Endothelial cell (in vitro differentiated cells): ENCODE measurements at regions not wholly inside any gene's neighbourhood (a gene's known extent, or its start where the extent isn't known, plus 50 kb on each side); places are given as distances from the start of the nearest gene placed in this dataset.
"Not testable (repeated sequence)": the region's sequence is repeated elsewhere in the genome, so short reads cannot be mapped to it uniquely, and the experiment has no call there.

ENCODE experiments used
- DNase-seq: peaks from one replicate; pipeline ENCODE4 v3.0.0; 2021; ENCODE audit warnings: low spot score
- H3K27ac Mint-ChIP-seq: one replicate; pipeline ENCODE4 v1.8.0; 2021; ENCODE audit warnings: mixed read lengths, inconsistent platforms; ENCODE audit not compliant: unreplicated experiment
- H3K27me3 Mint-ChIP-seq: one replicate; pipeline ENCODE4 v1.8.0; 2021; ENCODE audit warnings: mild to moderate bottlenecking, moderate library complexity, mixed read lengths, inconsistent platforms; ENCODE audit not compliant: unreplicated experiment
- H3K36me3 Mint-ChIP-seq: one replicate; pipeline ENCODE4 v1.8.0; 2021; ENCODE audit warnings: mild to moderate bottlenecking, low read depth, mixed read lengths, inconsistent platforms; ENCODE audit not compliant: unreplicated experiment
- H3K4me1 Mint-ChIP-seq: one replicate; pipeline ENCODE4 v1.8.0; 2021; ENCODE audit warnings: mild to moderate bottlenecking, mixed read lengths, inconsistent platforms; ENCODE audit not compliant: unreplicated experiment
- H3K4me3 Mint-ChIP-seq: one replicate; pipeline ENCODE4 v1.8.0; 2021; ENCODE audit warnings: mild to moderate bottlenecking, mixed read lengths, inconsistent platforms; ENCODE audit not compliant: unreplicated experiment
- H3K9me3 Mint-ChIP-seq: one replicate; pipeline ENCODE4 v1.8.0; 2021; ENCODE audit warnings: mixed read lengths, inconsistent platforms; ENCODE audit not compliant: unreplicated experiment
- TF ChIP-seq, protein P1 (sequence below): fragments of 200-600 bp; sonication (generic); IDR thresholded peaks from one replicate; pipeline ENCODE4 v1.5.0; 2021; ENCODE audit warnings: antibody characterized with exemption; ENCODE audit not compliant: unreplicated experiment

DNA sequence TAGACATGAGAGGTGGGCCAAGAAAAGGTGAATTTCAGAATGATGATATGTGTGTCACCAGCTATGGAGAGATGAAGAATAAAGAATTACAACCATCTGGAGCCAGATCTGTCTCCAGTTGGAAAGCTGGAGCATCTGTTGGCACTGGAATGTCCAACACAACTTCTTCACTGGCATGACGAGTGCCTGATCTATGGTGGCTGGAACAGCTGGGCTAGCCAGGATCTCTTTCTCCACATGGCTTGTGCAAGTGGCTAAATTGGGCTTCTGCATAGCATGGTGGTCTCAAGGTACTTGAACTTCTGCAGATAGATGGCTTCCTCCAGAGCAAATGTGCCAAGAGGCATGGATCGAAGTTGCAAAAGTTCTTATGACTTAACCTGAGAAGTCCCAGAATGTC is 256.1 kb upstream of the NCAM1 start:
- Mint-ChIP-seq H3K27ac (no peak overlapping the region), H3K4me1 (no peaks in the 10 kb centered on the region), H3K9me3 (no peaks in the 10 kb centered on the region), H3K27me3 (peaks cover 2% of the 10 kb centered on the region), H3K4me3 (no peak overlapping the region), H3K36me3 (peaks cover 3% of the 10 kb centered on the region)
- TF ChIP-seq, protein P1, sequence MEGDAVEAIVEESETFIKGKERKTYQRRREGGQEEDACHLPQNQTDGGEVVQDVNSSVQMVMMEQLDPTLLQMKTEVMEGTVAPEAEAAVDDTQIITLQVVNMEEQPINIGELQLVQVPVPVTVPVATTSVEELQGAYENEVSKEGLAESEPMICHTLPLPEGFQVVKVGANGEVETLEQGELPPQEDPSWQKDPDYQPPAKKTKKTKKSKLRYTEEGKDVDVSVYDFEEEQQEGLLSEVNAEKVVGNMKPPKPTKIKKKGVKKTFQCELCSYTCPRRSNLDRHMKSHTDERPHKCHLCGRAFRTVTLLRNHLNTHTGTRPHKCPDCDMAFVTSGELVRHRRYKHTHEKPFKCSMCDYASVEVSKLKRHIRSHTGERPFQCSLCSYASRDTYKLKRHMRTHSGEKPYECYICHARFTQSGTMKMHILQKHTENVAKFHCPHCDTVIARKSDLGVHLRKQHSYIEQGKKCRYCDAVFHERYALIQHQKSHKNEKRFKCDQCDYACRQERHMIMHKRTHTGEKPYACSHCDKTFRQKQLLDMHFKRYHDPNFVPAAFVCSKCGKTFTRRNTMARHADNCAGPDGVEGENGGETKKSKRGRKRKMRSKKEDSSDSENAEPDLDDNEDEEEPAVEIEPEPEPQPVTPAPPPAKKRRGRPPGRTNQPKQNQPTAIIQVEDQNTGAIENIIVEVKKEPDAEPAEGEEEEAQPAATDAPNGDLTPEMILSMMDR = no peak
- DNase-seq = no peak

DNA sequence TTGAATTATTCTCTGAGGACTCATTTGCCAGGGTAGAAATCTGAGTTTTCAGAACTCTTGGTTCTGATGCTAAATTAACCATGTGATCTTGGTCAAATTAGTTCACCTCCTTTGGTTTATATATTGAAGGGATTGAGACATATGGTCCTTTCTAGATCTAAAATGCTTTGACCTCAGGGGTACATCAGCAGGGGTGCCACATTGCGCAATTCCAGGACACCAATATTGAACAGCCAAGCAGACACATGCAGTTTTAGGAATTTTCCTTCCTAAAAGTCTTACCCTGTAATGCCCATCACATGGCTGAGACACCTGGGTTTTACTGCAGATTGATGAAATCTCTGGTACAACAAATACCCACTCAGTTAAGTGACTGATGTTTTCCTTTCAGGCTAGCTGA is 254.4 kb upstream of the NCAM1 start:
- Mint-ChIP-seq H3K27ac (no peak overlapping the region), H3K4me3 (no peak overlapping the region), H3K9me3 (no peaks in the 10 kb centered on the region), H3K36me3 (peaks cover 3% of the 10 kb centered on the region), H3K27me3 (peaks cover 2% of the 10 kb centered on the region), H3K4me1 (no peaks in the 10 kb centered on the region)
- TF ChIP-seq, protein P1 = no peak
- DNase-seq = no peak

DNA sequence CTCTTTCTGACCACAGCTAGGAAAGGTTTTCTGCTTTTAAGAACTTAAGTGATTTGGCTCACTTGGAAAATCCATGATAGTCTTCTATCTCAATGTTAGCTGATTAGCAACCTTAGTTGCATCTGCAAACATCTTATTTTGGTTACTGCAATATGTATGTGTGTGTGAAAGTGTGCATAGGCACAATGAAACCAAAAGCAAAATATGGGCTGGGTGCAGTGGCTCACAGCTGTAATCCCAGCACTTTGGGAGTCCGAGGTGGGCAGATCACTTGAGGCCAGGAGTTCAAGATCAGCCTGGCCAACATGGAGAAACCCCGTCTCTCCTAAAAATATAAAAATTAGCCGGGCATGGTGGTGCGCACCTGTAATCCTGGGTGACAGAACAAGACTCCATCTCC is 246.9 kb upstream of the NCAM1 start:
- H3K4me3 Mint-ChIP-seq, H3K27me3 Mint-ChIP-seq, DNase-seq, H3K4me1 Mint-ChIP-seq, H3K9me3 Mint-ChIP-seq, H3K36me3 Mint-ChIP-seq, H3K27ac Mint-ChIP-seq: not testable (repeated sequence)

DNA sequence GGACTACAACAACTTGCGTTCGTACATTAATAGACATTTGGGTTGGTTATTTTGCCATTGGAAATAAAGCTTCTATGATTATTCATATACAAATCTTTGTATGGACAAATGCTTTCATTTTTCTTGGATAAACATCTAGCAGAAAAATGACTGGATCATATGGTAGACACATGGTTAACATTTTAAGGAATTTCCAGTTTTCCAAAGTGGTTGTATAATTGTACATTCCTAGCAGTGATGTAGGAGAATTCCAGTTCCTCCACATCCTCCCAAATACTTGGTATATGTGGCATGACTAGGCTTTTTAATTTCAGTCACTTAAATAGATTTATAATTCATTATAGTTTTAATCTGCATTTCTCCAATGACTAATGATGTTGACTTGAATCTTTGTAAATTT is 246.2 kb upstream of the NCAM1 start:
- Mint-ChIP-seq H3K27ac (no peak overlapping the region), H3K9me3 (no peaks in the 10 kb centered on the region), H3K36me3 (no peaks in the 10 kb centered on the region), H3K4me3 (no peak overlapping the region), H3K4me1 (no peaks in the 10 kb centered on the region), H3K27me3 (no peaks in the 10 kb centered on the region)
- TF ChIP-seq, protein P1 = no peak
- DNase-seq = no peak

DNA sequence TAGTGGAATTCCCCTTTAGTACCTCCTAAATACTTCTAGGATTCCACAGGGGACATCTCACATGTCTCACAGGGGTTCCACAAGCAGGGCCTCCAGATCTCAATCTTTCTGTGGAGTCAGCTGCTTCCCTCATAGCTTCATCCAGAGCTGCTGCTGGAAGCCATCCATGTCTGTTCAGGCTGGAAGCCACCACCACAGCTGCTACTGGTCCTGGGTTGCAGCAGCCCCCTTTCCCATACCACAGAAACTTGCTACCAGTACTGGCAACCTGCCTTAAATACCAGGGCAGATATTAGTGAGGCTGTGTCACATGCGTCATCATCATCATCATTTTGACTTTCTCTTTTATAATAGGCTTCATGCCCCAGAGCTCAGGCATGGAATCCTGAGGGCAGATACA is 242.7 kb upstream of the NCAM1 start:
- no peak overlapping the region for H3K27ac Mint-ChIP-seq
- DNase-seq = no peak
- no peaks in the 10 kb centered on the region for H3K9me3 Mint-ChIP-seq
- H3K4me3 Mint-ChIP-seq = no peak overlapping the region
- H3K36me3 Mint-ChIP-seq = no peaks in the 10 kb centered on the region
- peaks cover 7% of the 10 kb centered on the region for H3K27me3 Mint-ChIP-seq
- H3K4me1 Mint-ChIP-seq = no peaks in the 10 kb centered on the region
- TF ChIP-seq, protein P1 = no peak
